Common myeloid progenitor, CD34-positive (primary cell): ENCODE measurements at regions not wholly inside any gene's neighbourhood (a gene's known extent, or its start where the extent isn't known, plus 50 kb on each side); places are given as distances from the start of the nearest gene placed in this dataset.

Experiments used
- CTCF ChIA-PET: fragments of 350-600 bp; sonication (Branson Sonifier 250); formaldehyde crosslinking; loops from one replicate; lab custom pipeline; 2021; ENCODE audit warnings: antibody characterized with exemption; lab: Charles Lee
- POLR2A ChIA-PET: fragments of 350-600 bp; sonication (Branson Sonifier 250); formaldehyde crosslinking; loops from one replicate; lab custom pipeline; 2021; ENCODE audit warnings: antibody characterized with exemption; lab: Charles Lee
- DNase-seq, 3 donors: peaks; one replicate each; pipeline versions ENCODE4 v3.0.0 to v3.0.0-alpha.2; 2013
- H3K27ac ChIP-seq, 2 experiments: 1 replicate in 1 of 2; 2 replicates in 1 of 2; pipeline ENCODE4 v1.7.0; 2013; ENCODE audit warnings: inconsistent platforms in 2 of 2, low read length in 2 of 2, mild to moderate bottlenecking in 2 of 2, low read depth in 1 of 2, moderate library complexity in 1 of 2; ENCODE audit not compliant: severe bottlenecking in 2 of 2, insufficient read depth in 1 of 2, poor library complexity in 1 of 2
- H3K27me3 ChIP-seq, 5 experiments: replicated peaks in 2 of 5; 1 replicate in 3 of 5; 2 replicates in 2 of 5; pipeline versions ENCODE4 v1.6.1 to v1.7.0; 2013; ENCODE audit warnings: low read length in 4 of 5, mild to moderate bottlenecking in 2 of 5, moderate library complexity in 2 of 5, inconsistent platforms in 1 of 5; ENCODE audit not compliant: insufficient read depth in 5 of 5, control insufficient read depth in 4 of 5
- H3K36me3 ChIP-seq, 4 experiments: 1 replicate in 2 of 4; 2 replicates in 2 of 4; pipeline versions ENCODE4 v1.6.1 to v1.7.0; 2013; ENCODE audit warnings: low read length in 3 of 4, control low read depth in 1 of 4, mild to moderate bottlenecking in 1 of 4; ENCODE audit not compliant: control insufficient read depth in 4 of 4, insufficient read depth in 4 of 4
- H3K4me1 ChIP-seq, 4 experiments: 1 replicate in 3 of 4; 2 replicates in 1 of 4; pipeline versions ENCODE4 v1.6.1 to v1.7.1; 2013; ENCODE audit warnings: low read length in 3 of 4, mild to moderate bottlenecking in 3 of 4, control low read depth in 1 of 4, inconsistent platforms in 1 of 4, moderate library complexity in 1 of 4; ENCODE audit not compliant: control insufficient read depth in 4 of 4, insufficient read depth in 4 of 4; ENCODE audit errors: control extremely low read depth in 1 of 4
- H3K4me3 ChIP-seq, 7 experiments: 1 replicate in 4 of 7; 2 replicates in 3 of 7; pipeline versions ENCODE4 v1.5.1 to v1.7.0; 2013; ENCODE audit warnings: mild to moderate bottlenecking in 7 of 7, low read length in 6 of 7, moderate library complexity in 6 of 7, inconsistent platforms in 2 of 7, low read depth in 2 of 7, control low read depth in 1 of 7; ENCODE audit not compliant: insufficient read depth in 4 of 7, control insufficient read depth in 1 of 7; ENCODE audit errors: extremely low read depth in 1 of 7
- H3K9me3 ChIP-seq, 5 experiments: 1 replicate in 4 of 5; 2 replicates in 1 of 5; pipeline versions ENCODE4 v1.6.1 to v1.7.1; 2013; ENCODE audit warnings: low read length in 4 of 5, mild to moderate bottlenecking in 2 of 5, inconsistent platforms in 1 of 5, low read depth in 1 of 5, moderate library complexity in 1 of 5; ENCODE audit not compliant: control insufficient read depth in 4 of 5, insufficient read depth in 2 of 5; ENCODE audit errors: control extremely low read depth in 1 of 5
- WGBS: methylation state at CpG from one replicate; pipeline ENCODE4 v1.1.5; 2013; ENCODE audit not compliant: insufficient coverage; 5-methylcytosine and 5-hydroxymethylcytosine counted together

GRCh38 chr13:85525411-85525810 lies 273.8 kb downstream of the SLITRK6 start:
- POLR2A ChIA-PET, result no interaction called here
- H3K4me1 ChIP-seq, result no peaks in the 10 kb centered on the region
- no peak overlapping the region for H3K4me3 ChIP-seq
- no peak overlapping the region for H3K27ac ChIP-seq
- H3K9me3 ChIP-seq, result no peaks in the 10 kb centered on the region
- DNase-seq, result no peak
- H3K27me3 ChIP-seq, result no peaks in the 10 kb centered on the region
- H3K36me3 ChIP-seq, result no peaks in the 10 kb centered on the region
- CTCF ChIA-PET, result no interaction called here
- WGBS, result 94% methylated on average over 2 of the region's 2 CpGs

GRCh38 chr13:85521657-85522056 lies 277.6 kb downstream of the SLITRK6 start:
- no CpG with 5 or more reads among the region's 2 CpGs for WGBS
- peaks cover 0 to 1% (median 0%) of the 10 kb centered on the region in 5 experiments for H3K9me3 ChIP-seq
- H3K4me1 ChIP-seq, result no peaks in the 10 kb centered on the region
- no peaks in the 10 kb centered on the region for H3K36me3 ChIP-seq
- no peaks in the 10 kb centered on the region for H3K27me3 ChIP-seq
- H3K27ac ChIP-seq, result no peak overlapping the region
- H3K4me3 ChIP-seq, result no peak overlapping the region
- CTCF ChIA-PET, result no interaction called here
- POLR2A ChIA-PET, result no interaction called here
- DNase-seq, result no peak

DNA sequence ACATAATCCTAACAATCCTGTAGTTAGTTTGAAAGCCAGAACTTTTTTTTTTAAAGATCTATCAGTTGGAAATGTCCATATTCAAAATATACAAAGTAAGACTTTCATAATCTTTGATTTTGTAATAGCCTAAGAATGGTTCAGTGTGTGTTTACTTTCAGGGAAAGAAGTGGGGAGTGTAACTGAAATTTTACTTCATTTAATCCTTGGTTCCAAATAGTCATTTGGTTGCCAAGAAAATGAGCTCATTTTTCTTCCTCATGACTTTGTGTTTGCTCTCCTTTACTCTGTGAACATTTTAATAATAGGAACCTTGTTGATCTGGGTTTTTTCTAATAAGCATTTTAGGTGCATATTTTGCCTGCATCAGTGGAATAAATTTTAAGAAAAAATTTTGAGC lies 278.8 kb downstream of the SLITRK6 start:
- POLR2A ChIA-PET, result no interaction called here

DNA sequence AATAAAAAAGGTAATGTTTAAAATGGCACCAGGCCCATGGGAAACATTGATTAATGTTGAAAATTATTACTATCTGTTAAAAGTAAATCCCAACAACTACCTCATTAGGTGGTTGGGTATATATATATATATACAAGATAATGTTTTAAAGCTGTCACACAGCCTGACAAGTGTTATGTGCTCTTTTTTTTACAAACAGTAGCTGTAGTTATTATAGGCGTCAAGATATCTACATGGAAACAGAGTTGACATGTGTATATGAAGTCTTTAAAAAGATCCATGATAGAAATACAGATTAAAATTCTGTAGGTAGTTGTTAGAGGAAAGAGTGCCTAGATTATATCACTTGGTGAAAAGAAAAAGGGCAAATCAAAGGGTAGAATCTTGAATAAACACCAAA lies 279.9 kb downstream of the SLITRK6 start:
- no peaks in the 10 kb centered on the region for H3K27me3 ChIP-seq
- no peak overlapping the region for H3K27ac ChIP-seq
- H3K4me1 ChIP-seq, result no peaks in the 10 kb centered on the region
- peaks cover 0 to 3% (median 1%) of the 10 kb centered on the region in 5 experiments for H3K9me3 ChIP-seq
- POLR2A ChIA-PET, result no interaction called here
- CTCF ChIA-PET, result interaction anchor here (1.0 kb wide), 1 partner anchor 624 kb away, joined by 3 read pairs; no protein-coding TSS in a partner anchor
- 100% methylated on average over 1 of the region's 1 CpG for WGBS
- no peak for DNase-seq
- H3K36me3 ChIP-seq, result no peaks in the 10 kb centered on the region
- H3K4me3 ChIP-seq, result no peak overlapping the region

More for the DNA sequence above, 278.8 kb downstream of the SLITRK6 start:
- no peak overlapping the region for H3K27ac ChIP-seq
- H3K4me3 ChIP-seq, result no peak overlapping the region
- no peak for DNase-seq
- no peaks in the 10 kb centered on the region for H3K36me3 ChIP-seq
- H3K27me3 ChIP-seq, result no peaks in the 10 kb centered on the region
- CTCF ChIA-PET, result interaction anchor here (1.0 kb wide), 1 partner anchor 625 kb away, joined by 3 read pairs; no protein-coding TSS in a partner anchor
- no peaks in the 10 kb centered on the region for H3K4me1 ChIP-seq
- peaks cover 0 to 3% (median 1%) of the 10 kb centered on the region in 5 experiments for H3K9me3 ChIP-seq

GRCh38 chr13:85512421-85512820 lies 286.8 kb downstream of the SLITRK6 start:
- CTCF ChIA-PET, result no interaction called here

DNA sequence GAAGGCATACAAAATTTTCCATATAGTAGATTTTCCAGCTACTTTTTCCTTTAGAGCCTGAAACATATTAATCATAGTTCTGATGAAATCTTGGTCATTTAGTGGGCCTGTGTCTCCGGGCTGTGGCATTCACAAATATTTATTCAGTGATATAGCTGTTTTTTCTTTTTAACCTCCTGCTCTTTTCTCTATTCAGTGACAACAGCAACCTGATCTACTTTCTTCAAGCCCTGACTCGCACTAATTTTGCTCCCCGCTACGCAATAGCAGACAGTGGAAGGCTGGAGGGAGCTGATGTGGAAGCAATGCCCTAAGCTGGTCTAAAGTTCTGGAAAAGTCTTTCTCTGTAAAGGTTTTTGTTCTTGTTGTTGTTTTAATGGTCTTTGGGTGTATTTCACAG lies 289.7 kb downstream of the SLITRK6 start:
- 100% methylated on average over 2 of the region's 4 CpGs for WGBS
- ChIA-PET POLR2A (no interaction called here), CTCF (no interaction called here)
- H3K36me3 ChIP-seq, result no peaks in the 10 kb centered on the region
- no peak for DNase-seq
- H3K9me3 ChIP-seq, result no peaks in the 10 kb centered on the region
- H3K27ac ChIP-seq, result no peak overlapping the region
- H3K4me3 ChIP-seq, result no peak overlapping the region
- H3K27me3 ChIP-seq, result no peaks in the 10 kb centered on the region
- no peaks in the 10 kb centered on the region for H3K4me1 ChIP-seq

More at GRCh38 chr13:85512421-85512820, 286.8 kb downstream of the SLITRK6 start:
- 95% methylated on average over 4 of the region's 7 CpGs for WGBS
- Histone ChIP-seq H3K9me3 (peaks cover 0 to 3% (median 0%) of the 10 kb centered on the region in 5 experiments), H3K4me1 (no peaks in the 10 kb centered on the region), H3K27ac (no peak overlapping the region), H3K36me3 (no peaks in the 10 kb centered on the region), H3K4me3 (no peak overlapping the region), H3K27me3 (no peaks in the 10 kb centered on the region)
- DNase-seq, result no peak
- POLR2A ChIA-PET, result no interaction called here

GRCh38 chr13:85508683-85509329 lies 290.4 kb downstream of the SLITRK6 start:
- Histone ChIP-seq H3K27ac (no peak overlapping the region), H3K36me3 (no peaks in the 10 kb centered on the region), H3K27me3 (no peaks in the 10 kb centered on the region), H3K4me1 (no peaks in the 10 kb centered on the region), H3K4me3 (no peak overlapping the region), H3K9me3 (no peaks in the 10 kb centered on the region)
- POLR2A ChIA-PET, result no interaction called here
- DNase-seq, result no peak
- CTCF ChIA-PET, result no interaction called here
- WGBS, result 95% methylated on average over 10 of the region's 12 CpGs
